ENCODE measurements at regions not wholly inside any gene's neighbourhood (a gene's known extent, or its start where the extent isn't known, plus 50 kb on each side); places are given as distances from the start of the nearest gene placed in this dataset.

DNA sequence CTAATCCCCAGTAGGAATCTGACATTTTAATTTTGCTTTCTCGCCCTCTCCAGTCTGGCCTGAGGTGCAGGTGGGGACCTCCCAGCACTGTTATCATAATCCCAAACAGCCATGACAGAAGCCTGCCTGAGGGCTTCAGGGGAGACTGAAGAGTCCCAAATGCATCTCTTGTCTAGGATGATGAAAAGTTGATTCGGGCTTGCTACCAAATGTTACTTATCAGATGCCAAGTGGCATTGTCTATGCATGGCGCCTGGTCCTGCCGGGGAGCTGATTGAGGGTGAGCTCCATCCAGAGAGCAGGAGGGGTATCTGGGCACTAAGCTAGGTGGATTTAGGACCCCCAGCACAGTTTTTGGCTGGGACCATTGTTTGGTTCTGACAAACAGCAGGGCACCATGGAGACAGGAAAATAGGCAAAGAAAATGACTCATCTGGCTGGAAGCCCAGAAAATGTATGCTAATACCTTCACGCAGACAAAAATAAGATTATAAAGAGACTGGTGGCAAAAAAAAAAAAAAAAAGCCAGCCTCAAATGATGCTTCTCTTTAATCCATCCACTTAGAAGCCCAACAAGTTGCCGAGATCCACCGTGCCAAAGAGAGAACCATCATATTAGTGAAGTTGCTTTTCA lies 513.7 kb upstream of the SULF2 start:
- TF ChIP-seq, protein P1, sequence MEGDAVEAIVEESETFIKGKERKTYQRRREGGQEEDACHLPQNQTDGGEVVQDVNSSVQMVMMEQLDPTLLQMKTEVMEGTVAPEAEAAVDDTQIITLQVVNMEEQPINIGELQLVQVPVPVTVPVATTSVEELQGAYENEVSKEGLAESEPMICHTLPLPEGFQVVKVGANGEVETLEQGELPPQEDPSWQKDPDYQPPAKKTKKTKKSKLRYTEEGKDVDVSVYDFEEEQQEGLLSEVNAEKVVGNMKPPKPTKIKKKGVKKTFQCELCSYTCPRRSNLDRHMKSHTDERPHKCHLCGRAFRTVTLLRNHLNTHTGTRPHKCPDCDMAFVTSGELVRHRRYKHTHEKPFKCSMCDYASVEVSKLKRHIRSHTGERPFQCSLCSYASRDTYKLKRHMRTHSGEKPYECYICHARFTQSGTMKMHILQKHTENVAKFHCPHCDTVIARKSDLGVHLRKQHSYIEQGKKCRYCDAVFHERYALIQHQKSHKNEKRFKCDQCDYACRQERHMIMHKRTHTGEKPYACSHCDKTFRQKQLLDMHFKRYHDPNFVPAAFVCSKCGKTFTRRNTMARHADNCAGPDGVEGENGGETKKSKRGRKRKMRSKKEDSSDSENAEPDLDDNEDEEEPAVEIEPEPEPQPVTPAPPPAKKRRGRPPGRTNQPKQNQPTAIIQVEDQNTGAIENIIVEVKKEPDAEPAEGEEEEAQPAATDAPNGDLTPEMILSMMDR (IDR thresholded peaks at IDR 0.05) = no peak
- no peak for TF ChIP-seq POLR2A (IDR thresholded peaks at IDR 0.05)
